ENCODE measurements at regions not wholly inside any gene's neighbourhood (a gene's known extent, or its start where the extent isn't known, plus 50 kb on each side); places are given as distances from the start of the nearest gene placed in this dataset.

DNA sequence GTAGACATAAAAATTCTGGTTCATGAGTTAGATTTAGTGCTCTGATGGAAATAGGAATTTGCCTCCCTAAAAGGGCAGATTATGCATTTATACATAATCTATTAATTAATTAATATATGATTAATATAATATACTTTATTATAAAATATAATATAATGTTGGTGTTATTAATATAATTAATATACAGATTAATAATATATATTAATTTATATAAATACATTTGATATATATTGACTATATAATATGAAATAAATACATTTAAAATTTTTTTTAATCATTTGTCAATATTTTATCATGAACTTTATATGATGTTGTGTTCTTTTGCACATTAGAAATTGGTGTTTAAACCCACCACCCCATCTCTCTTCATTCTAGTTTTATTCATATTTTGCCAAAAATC is 652.1 kb upstream of the ZNF804A start:
- no peak for TF ChIP-seq POLR2A (IDR thresholded peaks at IDR 0.05; ENCODE audit: low read depth, low read length)
- TF ChIP-seq POLR2AphosphoS5 (IDR thresholded peaks at IDR 0.05; ENCODE audit: low read depth, low read length) = no peak
- TF ChIP-seq TAF1 (IDR thresholded peaks at IDR 0.05; ENCODE audit: borderline replicate concordance, low read depth, low read length) = no peak
